Suprapubic skin (tissue), 4 donors: ENCODE measurements at regions not wholly inside any gene's neighbourhood (a gene's known extent, or its start where the extent isn't known, plus 50 kb on each side); places are given as distances from the start of the nearest gene placed in this dataset.
"Not testable (repeated sequence)": the region's sequence is repeated elsewhere in the genome, so short reads cannot be mapped to it uniquely, and the experiment has no call there.

Experiments used
- DNase-seq, 2 donors: peaks; one replicate each; pipeline ENCODE4 v3.0.0-alpha.2; 2019; ENCODE audit warnings: low spot score in 2 of 2
- H3K27ac ChIP-seq: fragments of 200-600 bp; sonication (generic); one replicate; pipeline ENCODE4 v1.5.1; 2019
- H3K27me3 ChIP-seq: fragments of 200-600 bp; sonication (generic); one replicate; pipeline ENCODE4 v1.5.1; 2019
- H3K36me3 ChIP-seq: fragments of 200-600 bp; sonication (generic); one replicate; pipeline ENCODE4 v1.5.1; 2019
- H3K4me1 ChIP-seq: fragments of 200-600 bp; sonication (generic); one replicate; pipeline ENCODE4 v1.5.1; 2019
- H3K4me3 ChIP-seq: fragments of 200-600 bp; sonication (generic); one replicate; pipeline ENCODE4 v1.5.1; 2019; ENCODE audit warnings: mild to moderate bottlenecking
- H3K9me3 ChIP-seq: fragments of 200-600 bp; sonication (generic); one replicate; pipeline ENCODE4 v1.5.1; 2019
- EP300 ChIP-seq: sonication (generic); formaldehyde crosslinking; IDR thresholded peaks from one replicate; pipeline ENCODE4 v1.6.1; 2017; ENCODE audit warnings: antibody characterized with exemption
- POLR2A ChIP-seq, 2 donors: fragments of 450-650 bp; IDR thresholded peaks; one replicate each; pipeline ENCODE4 v1.6.1; 2017; ENCODE audit warnings: antibody characterized with exemption in 2 of 2, mild to moderate bottlenecking in 2 of 2, moderate library complexity in 2 of 2
- POLR2AphosphoS5 ChIP-seq, 3 donors: sonication (generic); formaldehyde crosslinking; IDR thresholded peaks; one replicate each; pipeline ENCODE4 v1.6.1; 2017; ENCODE audit warnings: antibody characterized with exemption in 3 of 3
- WGBS: methylation state at CpG from one replicate; pipeline ENCODE4 v1.1.5; 2018; 5-methylcytosine and 5-hydroxymethylcytosine counted together
- TF ChIP-seq, protein P1 (sequence below), 2 donors: fragments of 200-600 bp in 1 of 2; fragments of 450-650 bp in 1 of 2; sonication (generic) in 1 of 2; IDR thresholded peaks; one replicate each; pipeline ENCODE4 v1.5.1; 2016 to 2019; ENCODE audit warnings: antibody characterized with exemption in 2 of 2, mild to moderate bottlenecking in 1 of 2, moderate library complexity in 1 of 2

DNA sequence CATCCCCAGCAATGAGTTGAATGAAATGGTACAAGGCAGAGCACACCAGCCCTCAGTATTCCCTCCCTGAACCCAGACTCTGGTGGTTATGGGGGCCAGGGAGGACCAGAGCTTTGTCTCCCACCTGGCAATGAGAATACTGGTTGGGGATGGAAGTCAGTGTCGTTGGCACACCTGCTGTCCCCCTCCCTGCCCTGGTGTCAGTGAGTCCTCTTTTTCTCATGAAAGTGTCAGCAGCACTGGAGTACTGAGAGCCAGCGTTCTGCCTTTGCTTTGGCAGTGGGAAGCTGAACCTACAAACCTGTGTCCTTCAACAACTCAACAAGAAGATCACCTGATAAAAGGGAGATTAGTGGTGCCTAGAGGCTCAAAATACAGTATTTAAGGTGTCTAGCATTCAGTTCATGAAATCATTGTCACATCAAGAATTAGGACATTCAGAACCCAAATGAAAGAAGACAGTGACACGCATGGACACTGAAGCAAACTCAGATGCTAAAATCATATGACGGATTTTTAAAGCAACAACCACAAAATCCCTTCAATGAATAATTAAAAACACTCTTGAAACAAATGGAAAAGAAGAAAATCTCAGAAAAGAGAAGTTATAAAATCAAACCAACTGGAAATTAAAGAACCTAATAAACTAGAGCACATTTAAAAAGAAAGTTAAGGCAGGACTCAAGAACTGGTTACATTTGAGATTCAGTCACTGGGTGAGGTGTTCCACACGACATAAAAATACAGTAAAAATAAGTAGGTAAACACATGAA, 77.5 kb upstream of the VPREB1 start:
- H3K4me3 ChIP-seq = no peak overlapping the region
- DNase-seq = no peak
- H3K4me1 ChIP-seq = peaks cover 3% of the 10 kb centered on the region
- H3K36me3 ChIP-seq = no peaks in the 10 kb centered on the region
- WGBS = 41% methylated on average over 5 of the region's 5 CpGs
- peaks cover 52% of the 10 kb centered on the region for H3K27me3 ChIP-seq
- H3K27ac ChIP-seq = no peak overlapping the region
- H3K9me3 ChIP-seq = no peaks in the 10 kb centered on the region
- TF ChIP-seq, protein P1, sequence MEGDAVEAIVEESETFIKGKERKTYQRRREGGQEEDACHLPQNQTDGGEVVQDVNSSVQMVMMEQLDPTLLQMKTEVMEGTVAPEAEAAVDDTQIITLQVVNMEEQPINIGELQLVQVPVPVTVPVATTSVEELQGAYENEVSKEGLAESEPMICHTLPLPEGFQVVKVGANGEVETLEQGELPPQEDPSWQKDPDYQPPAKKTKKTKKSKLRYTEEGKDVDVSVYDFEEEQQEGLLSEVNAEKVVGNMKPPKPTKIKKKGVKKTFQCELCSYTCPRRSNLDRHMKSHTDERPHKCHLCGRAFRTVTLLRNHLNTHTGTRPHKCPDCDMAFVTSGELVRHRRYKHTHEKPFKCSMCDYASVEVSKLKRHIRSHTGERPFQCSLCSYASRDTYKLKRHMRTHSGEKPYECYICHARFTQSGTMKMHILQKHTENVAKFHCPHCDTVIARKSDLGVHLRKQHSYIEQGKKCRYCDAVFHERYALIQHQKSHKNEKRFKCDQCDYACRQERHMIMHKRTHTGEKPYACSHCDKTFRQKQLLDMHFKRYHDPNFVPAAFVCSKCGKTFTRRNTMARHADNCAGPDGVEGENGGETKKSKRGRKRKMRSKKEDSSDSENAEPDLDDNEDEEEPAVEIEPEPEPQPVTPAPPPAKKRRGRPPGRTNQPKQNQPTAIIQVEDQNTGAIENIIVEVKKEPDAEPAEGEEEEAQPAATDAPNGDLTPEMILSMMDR (IDR thresholded peaks at IDR 0.05) = no peak
- TF ChIP-seq POLR2AphosphoS5 (IDR thresholded peaks at IDR 0.05) = no peak
- no peak for TF ChIP-seq POLR2A (IDR thresholded peaks at IDR 0.05)
- no peak for TF ChIP-seq EP300

DNA sequence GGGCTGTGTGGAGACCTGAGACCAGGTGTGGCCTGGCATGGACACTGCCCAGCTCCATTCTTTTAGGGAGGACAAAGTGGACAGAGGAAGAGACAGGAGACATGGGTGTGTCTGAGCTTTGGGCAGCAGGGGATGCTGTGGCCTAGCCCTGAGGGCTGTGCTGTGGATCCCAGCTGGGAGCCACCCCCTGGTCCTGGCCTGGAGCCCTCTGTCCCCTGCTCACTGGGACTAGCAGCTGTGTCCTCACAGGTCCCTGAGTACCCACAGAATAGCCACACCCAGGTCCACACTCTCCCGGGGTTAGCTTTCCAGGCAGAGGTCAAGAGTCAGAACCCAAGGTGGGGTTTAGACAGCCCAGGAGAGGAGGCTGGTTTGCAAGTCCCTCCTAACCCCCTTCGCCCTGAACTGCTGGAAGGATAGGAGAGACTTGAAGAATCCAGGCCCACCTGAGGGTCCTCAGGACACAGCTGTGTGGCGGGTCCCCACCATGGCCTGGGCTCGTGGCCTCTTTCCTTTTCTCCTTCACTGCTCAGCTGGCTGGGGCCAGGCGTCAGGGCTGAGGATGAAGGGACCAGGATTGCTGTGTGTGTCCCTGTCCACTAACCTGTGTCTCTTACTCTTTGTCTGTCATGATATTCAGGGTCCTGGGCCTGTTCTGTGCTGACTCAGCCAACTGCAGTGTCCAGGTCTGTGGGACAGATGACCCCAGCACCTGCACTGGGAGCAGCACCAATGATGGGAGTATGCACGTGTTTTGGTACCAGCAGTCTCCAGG, 78.5 kb upstream of the VPREB1 start:
- Histone ChIP-seq H3K27ac (no peak overlapping the region), H3K27me3 (peaks cover 52% of the 10 kb centered on the region), H3K4me1 (peaks cover 3% of the 10 kb centered on the region), H3K4me3 (no peak overlapping the region), H3K9me3 (no peaks in the 10 kb centered on the region), H3K36me3 (no peaks in the 10 kb centered on the region)
- DNase-seq = no peak
- TF ChIP-seq, protein P1 (IDR thresholded peaks at IDR 0.05) = no peak
- TF ChIP-seq POLR2AphosphoS5 (IDR thresholded peaks at IDR 0.05) (no peak), POLR2A (IDR thresholded peaks at IDR 0.05) (no peak), EP300 (no peak)
- 83% methylated on average over 1 of the region's 6 CpGs for WGBS

DNA sequence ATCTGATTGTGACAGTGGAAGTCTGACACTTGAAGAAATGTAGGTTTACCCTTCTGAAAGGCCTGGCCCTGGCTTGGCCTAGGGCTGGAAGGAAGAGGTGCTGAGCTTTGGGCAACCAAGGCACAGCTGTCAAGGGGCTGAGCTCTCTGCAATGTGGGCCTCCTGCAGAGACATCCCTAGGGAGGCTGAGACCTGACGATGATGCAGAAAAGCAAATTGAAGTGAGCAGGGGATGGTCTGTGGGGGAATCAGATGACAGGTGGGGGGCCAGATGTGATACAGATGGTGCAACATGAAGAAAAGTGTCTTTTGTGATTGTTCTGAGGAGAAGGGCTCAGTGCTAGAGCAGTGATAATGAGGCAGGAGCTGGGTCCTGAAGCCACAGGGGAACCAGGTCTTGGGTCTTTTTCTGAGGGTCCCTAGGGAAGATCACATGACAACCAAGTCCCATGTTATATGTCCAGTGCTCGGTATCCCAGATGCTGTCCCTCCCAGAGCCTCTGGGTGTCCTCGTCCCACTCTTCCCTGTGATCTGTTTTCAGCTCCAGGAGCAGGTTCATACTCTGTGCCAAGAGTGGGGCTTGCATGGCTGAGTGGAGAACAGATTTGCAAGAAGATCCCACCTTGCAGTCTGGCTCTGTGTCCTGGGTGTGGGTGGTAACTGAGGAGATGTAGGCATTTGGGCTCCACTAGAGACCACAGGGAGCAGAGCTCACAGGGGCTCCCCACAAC, 79.9 kb upstream of the VPREB1 start:
- 51% methylated on average over 3 of the region's 3 CpGs for WGBS
- Histone ChIP-seq H3K27me3 (peaks cover 50% of the 10 kb centered on the region), H3K27ac (no peak overlapping the region), H3K4me3 (no peak overlapping the region), H3K4me1 (peaks cover 3% of the 10 kb centered on the region), H3K9me3 (no peaks in the 10 kb centered on the region), H3K36me3 (no peaks in the 10 kb centered on the region)
- TF ChIP-seq, protein P1 (IDR thresholded peaks at IDR 0.05) = no peak
- no peak for TF ChIP-seq EP300
- no peak for TF ChIP-seq POLR2AphosphoS5 (IDR thresholded peaks at IDR 0.05)
- no peak for TF ChIP-seq POLR2A (IDR thresholded peaks at IDR 0.05)
- DNase-seq = no peak

DNA sequence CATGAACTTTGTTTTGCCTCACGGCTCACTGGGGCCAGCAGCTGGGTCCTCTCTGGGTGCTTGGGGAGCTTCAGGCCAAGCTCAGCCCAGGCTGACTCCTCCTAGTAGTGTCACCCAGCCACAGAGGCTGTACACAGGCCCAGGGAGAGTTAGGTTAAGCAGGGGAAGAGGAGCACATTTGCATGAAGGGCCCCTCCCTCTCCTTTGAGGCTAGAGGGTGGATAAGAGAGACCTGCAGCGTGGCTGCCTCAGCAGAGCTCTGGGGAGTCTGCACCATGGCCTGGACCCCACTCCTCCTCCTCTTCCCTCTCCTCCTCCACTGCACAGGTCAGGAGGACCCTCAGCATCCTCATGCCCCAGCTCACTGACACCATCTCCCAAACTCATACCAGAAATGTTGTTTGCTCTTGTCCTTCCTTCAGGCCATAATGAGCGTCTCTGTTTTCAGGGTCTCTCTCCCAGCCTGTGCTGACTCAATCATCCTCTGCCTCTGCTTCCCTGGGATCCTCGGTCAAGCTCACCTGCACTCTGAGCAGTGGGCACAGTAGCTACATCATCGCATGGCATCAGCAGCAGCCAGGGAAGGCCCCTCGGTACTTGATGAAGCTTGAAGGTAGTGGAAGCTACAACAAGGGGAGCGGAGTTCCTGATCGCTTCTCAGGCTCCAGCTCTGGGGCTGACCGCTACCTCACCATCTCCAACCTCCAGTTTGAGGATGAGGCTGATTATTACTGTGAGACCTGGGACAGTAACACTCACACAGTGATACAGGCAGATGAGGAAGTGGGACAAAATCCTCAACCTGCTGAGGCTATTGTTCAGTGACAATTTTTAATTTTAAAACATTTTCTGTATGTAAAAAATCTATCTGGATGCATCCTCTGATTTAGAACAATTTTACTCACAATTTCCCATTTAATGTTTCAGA, 82.4 kb upstream of the VPREB1 start:
- no peak for DNase-seq
- Histone ChIP-seq H3K4me1 (no peaks in the 10 kb centered on the region), H3K9me3 (no peaks in the 10 kb centered on the region), H3K4me3 (no peak overlapping the region), H3K27ac (no peak overlapping the region), H3K36me3 (no peaks in the 10 kb centered on the region), H3K27me3 (peaks cover 36% of the 10 kb centered on the region)
- no peak for TF ChIP-seq POLR2AphosphoS5 (IDR thresholded peaks at IDR 0.05)
- no peak for TF ChIP-seq POLR2A (IDR thresholded peaks at IDR 0.05)
- TF ChIP-seq EP300 = no peak
- TF ChIP-seq, protein P1 (IDR thresholded peaks at IDR 0.05) = no peak
- WGBS = 68% methylated on average over 8 of the region's 9 CpGs

DNA sequence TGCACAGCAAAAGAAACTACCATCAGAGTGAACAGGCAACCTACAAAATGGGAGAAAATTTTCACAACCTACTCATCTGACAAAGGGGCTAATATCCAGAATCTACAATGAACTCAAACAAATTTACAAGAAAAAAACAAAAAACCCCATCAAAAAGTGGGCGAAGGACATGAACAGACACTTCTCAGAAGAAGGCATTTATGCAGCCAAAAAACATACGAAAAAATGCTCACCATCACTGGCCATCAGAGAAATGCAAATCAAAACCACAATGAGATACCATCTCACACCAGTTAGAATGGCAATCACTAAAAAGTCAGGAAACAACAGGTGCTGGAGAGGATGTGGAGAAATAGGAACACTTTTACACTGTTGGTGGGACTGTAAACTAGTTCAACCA, 83.8 kb upstream of the VPREB1 start:
- H3K4me1 ChIP-seq, H3K36me3 ChIP-seq, H3K9me3 ChIP-seq, H3K27ac ChIP-seq, DNase-seq, H3K4me3 ChIP-seq: not testable (repeated sequence)
- peaks cover 30% of the 10 kb centered on the region for H3K27me3 ChIP-seq
- WGBS = 68% methylated on average over 2 of the region's 2 CpGs
